B cell (primary cell): ENCODE measurements at regions not wholly inside any gene's neighbourhood (a gene's known extent, or its start where the extent isn't known, plus 50 kb on each side); places are given as distances from the start of the nearest gene placed in this dataset.

ENCODE experiments used
- ATAC-seq: fragments of 200-7000 bp; cut with Tn5 transposase; one replicate; pipeline ENCODE4 v1.10.0; 2021; ENCODE audit warnings: low read depth, mild to moderate bottlenecking, moderate number of reproducible peaks, moderate library complexity
- CTCF ChIA-PET: fragments of 350-600 bp; sonication (Branson Sonifier 250); formaldehyde crosslinking; loops from one replicate; lab custom pipeline; 2021; ENCODE audit warnings: antibody characterized with exemption, inconsistent platforms; lab: Charles Lee
- POLR2A ChIA-PET: fragments of 350-600 bp; sonication (Branson Sonifier 250); formaldehyde crosslinking; loops from one replicate; lab custom pipeline; 2021; ENCODE audit warnings: antibody characterized with exemption; lab: Charles Lee
- DNase-seq: peaks from one replicate; pipeline ENCODE4 v3.0.0; 2013
- H2AFZ ChIP-seq: 2 replicates; pipeline ENCODE4 v1.6.1; 2012; ENCODE audit warnings: mild to moderate bottlenecking, low read depth, low read length; ENCODE audit not compliant: insufficient read depth, poor library complexity, severe bottlenecking
- H3K27ac ChIP-seq, 2 donors: 1 replicate in 1 of 2; 2 replicates in 1 of 2; pipeline ENCODE4 v1.5.1; 2012 to 2013; ENCODE audit warnings: low read length in 2 of 2, mild to moderate bottlenecking in 2 of 2, moderate library complexity in 1 of 2
- H3K27me3 ChIP-seq, 4 experiments: fragments of 200-600 bp in 1 of 4; sonication (generic) in 1 of 4; replicated peaks in 1 of 4; 1 replicate in 2 of 4; 2 replicates in 2 of 4; pipeline versions ENCODE4 v1.6.1 to v1.7.0; 2013 to 2016; ENCODE audit warnings: low read length in 3 of 4, mild to moderate bottlenecking in 2 of 4, mixed read lengths in 1 of 4, moderate library complexity in 1 of 4; ENCODE audit not compliant: insufficient read depth in 4 of 4, control insufficient read depth in 3 of 4; ENCODE audit errors: control extremely low read depth in 1 of 4
- H3K36me3 ChIP-seq, 2 experiments: replicated peaks in 1 of 2; 1 replicate in 1 of 2; 2 replicates in 1 of 2; pipeline versions ENCODE4 v1.6.1 to v1.7.1; 2013; ENCODE audit warnings: low read length in 1 of 2; ENCODE audit not compliant: insufficient read depth in 2 of 2, control insufficient read depth in 1 of 2; ENCODE audit errors: control extremely low read depth in 1 of 2, extremely low read depth in 1 of 2
- H3K4me1 ChIP-seq, 2 donors: fragments of 200-600 bp in 1 of 2; sonication (generic) in 1 of 2; 1 replicate in 1 of 2; 2 replicates in 1 of 2; pipeline versions ENCODE4 v1.5.1 to v1.6.1; 2013 to 2017; ENCODE audit warnings: low read length in 2 of 2; ENCODE audit not compliant: control insufficient read depth in 2 of 2, insufficient read depth in 2 of 2
- H3K4me2 ChIP-seq: replicated peaks from 2 replicates; pipeline ENCODE3; 2012; ENCODE audit warnings: mild to moderate bottlenecking, low read depth, low read length; ENCODE audit not compliant: poor library complexity, severe bottlenecking
- H3K4me3 ChIP-seq, 5 experiments: fragments of 200-600 bp in 1 of 5; sonication (generic) in 1 of 5; 1 replicate in 3 of 5; 2 replicates in 2 of 5; pipeline versions ENCODE4 v1.5.1 to v1.7.0; 2011 to 2016; ENCODE audit warnings: low read length in 4 of 5, mild to moderate bottlenecking in 4 of 5, low read depth in 2 of 5, control low read depth in 1 of 5, moderate library complexity in 1 of 5; ENCODE audit not compliant: insufficient read depth in 1 of 5; ENCODE audit errors: control extremely low read depth in 1 of 5, extremely low read depth in 1 of 5
- H3K79me2 ChIP-seq: fragments of 200-600 bp; sonication (generic); one replicate; pipeline ENCODE4 v1.6.0; 2016; ENCODE audit warnings: low read length; ENCODE audit not compliant: control insufficient read depth, insufficient read depth
- H3K9ac ChIP-seq: fragments of 200-600 bp; sonication (generic); 2 replicates; pipeline ENCODE4 v1.6.1; 2017; ENCODE audit warnings: mild to moderate bottlenecking, low read length, moderate library complexity
- H3K9me3 ChIP-seq, 3 donors: one replicate each; pipeline versions ENCODE4 v1.6.1 to v1.7.1; 2013; ENCODE audit warnings: low read length in 2 of 3; ENCODE audit not compliant: control insufficient read depth in 2 of 3, insufficient read depth in 1 of 3; ENCODE audit errors: control extremely low read depth in 1 of 3
- H4K20me1 ChIP-seq: 2 replicates; pipeline ENCODE4 v1.6.0; 2012; ENCODE audit warnings: mild to moderate bottlenecking, low read length; ENCODE audit not compliant: insufficient read depth, control insufficient read depth, poor library complexity, severe bottlenecking
- H3K27ac Mint-ChIP-seq: one replicate; pipeline ENCODE4 v1.8.0; 2021; ENCODE audit warnings: mixed read lengths
- H3K27me3 Mint-ChIP-seq: one replicate; pipeline ENCODE4 v1.8.0; 2021; ENCODE audit warnings: mixed read lengths
- H3K4me1 Mint-ChIP-seq: one replicate; pipeline ENCODE4 v1.8.0; 2021; ENCODE audit warnings: mixed read lengths
- H3K4me3 Mint-ChIP-seq: one replicate; pipeline ENCODE4 v1.8.0; 2021; ENCODE audit warnings: mixed read lengths
- H3K9me3 Mint-ChIP-seq: one replicate; pipeline ENCODE4 v1.8.0; 2022; ENCODE audit warnings: mixed read lengths; ENCODE audit not compliant: insufficient read depth
- EZH2 ChIP-seq: IDR thresholded peaks from 2 replicates; pipeline ENCODE4 v1.6.1; 2012; ENCODE audit warnings: borderline replicate concordance, low read depth, mild to moderate bottlenecking, moderate library complexity, low read length; ENCODE audit not compliant: insufficient read depth, poor library complexity, severe bottlenecking
- WGBS: methylation state at CpG from one replicate; pipeline ENCODE4 v1.1.5; 2013; ENCODE audit warnings: missing lambda C conversion rate; ENCODE audit not compliant: insufficient coverage; 5-methylcytosine and 5-hydroxymethylcytosine counted together
- intact Hi-C: fragments of 100-400 bp; cut with micrococcal nuclease; formaldehyde crosslinking; loops from one replicate; pipeline ENCODE4 v1.10.0; 2022
- TF ChIP-seq, protein P1 (sequence below): fragments of 200-600 bp; IDR thresholded peaks from one replicate; pipeline ENCODE4 v1.8.0; 2022; ENCODE audit warnings: antibody characterized with exemption, mild to moderate bottlenecking

GRCh38 chr9:7900541-7900940 lies 101.0 kb upstream of the DMAC1 start:
- Histone ChIP-seq H3K27me3 (no peaks in the 10 kb centered on the region), H3K79me2 (no peaks in the 10 kb centered on the region), H3K36me3 (no peaks in the 10 kb centered on the region), H3K4me2 (no peak overlapping the region), H2AFZ (no peak overlapping the region), H3K4me3 (no peak overlapping the region), H3K27ac (no peak overlapping the region), H4K20me1 (no peaks in the 10 kb centered on the region), H3K9ac (no peak overlapping the region), H3K4me1 (no peaks in the 10 kb centered on the region), H3K9me3 (no peaks in the 10 kb centered on the region)
- 100% methylated on average over 1 of the region's 3 CpGs for WGBS
- Mint-ChIP-seq H3K9me3 (no peaks in the 10 kb centered on the region), H3K27ac (no peak overlapping the region), H3K4me3 (no peak overlapping the region), H3K4me1 (no peaks in the 10 kb centered on the region), H3K27me3 (no peaks in the 10 kb centered on the region)
- ATAC-seq (no peak), DNase-seq (no peak)
- TF ChIP-seq, protein P1, sequence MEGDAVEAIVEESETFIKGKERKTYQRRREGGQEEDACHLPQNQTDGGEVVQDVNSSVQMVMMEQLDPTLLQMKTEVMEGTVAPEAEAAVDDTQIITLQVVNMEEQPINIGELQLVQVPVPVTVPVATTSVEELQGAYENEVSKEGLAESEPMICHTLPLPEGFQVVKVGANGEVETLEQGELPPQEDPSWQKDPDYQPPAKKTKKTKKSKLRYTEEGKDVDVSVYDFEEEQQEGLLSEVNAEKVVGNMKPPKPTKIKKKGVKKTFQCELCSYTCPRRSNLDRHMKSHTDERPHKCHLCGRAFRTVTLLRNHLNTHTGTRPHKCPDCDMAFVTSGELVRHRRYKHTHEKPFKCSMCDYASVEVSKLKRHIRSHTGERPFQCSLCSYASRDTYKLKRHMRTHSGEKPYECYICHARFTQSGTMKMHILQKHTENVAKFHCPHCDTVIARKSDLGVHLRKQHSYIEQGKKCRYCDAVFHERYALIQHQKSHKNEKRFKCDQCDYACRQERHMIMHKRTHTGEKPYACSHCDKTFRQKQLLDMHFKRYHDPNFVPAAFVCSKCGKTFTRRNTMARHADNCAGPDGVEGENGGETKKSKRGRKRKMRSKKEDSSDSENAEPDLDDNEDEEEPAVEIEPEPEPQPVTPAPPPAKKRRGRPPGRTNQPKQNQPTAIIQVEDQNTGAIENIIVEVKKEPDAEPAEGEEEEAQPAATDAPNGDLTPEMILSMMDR, result no peak
- TF ChIP-seq EZH2, result no peak
- intact Hi-C loops, result no loop called here
- POLR2A ChIA-PET, result no interaction called here
- CTCF ChIA-PET, result no interaction called here

DNA sequence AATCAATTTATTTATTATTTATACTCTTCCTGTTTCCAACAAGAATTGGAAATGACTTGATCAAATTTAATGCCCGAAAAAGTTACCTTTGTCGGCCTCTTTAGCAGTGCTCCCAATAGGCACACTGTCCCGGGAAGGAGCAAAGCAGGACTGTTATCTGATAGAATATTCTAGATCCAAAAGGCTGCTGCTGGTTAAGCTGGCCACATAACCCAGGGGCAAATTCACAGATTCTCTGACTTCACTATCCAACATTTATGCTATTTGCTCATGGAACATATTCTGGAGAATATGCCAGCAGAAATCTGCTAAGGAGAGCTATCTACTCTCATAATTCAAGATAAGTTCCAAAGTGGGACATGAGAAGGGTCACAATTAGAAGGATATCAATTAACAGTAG lies 100.2 kb upstream of the DMAC1 start:
- ChIA-PET CTCF (no interaction called here), POLR2A (no interaction called here)
- Histone ChIP-seq H3K27me3 (no peaks in the 10 kb centered on the region), H3K4me2 (no peak overlapping the region), H3K27ac (no peak overlapping the region), H3K36me3 (no peaks in the 10 kb centered on the region), H3K4me3 (no peak overlapping the region), H2AFZ (no peak overlapping the region), H3K79me2 (no peaks in the 10 kb centered on the region), H3K9ac (no peak overlapping the region), H3K4me1 (no peaks in the 10 kb centered on the region), H4K20me1 (no peaks in the 10 kb centered on the region), H3K9me3 (no peaks in the 10 kb centered on the region)
- ATAC-seq (no peak), DNase-seq (no peak)
- 67% methylated on average over 3 of the region's 3 CpGs for WGBS
- Mint-ChIP-seq H3K27ac (no peak overlapping the region), H3K27me3 (no peaks in the 10 kb centered on the region), H3K4me1 (no peaks in the 10 kb centered on the region), H3K4me3 (no peak overlapping the region), H3K9me3 (no peaks in the 10 kb centered on the region)
- intact Hi-C loops, result no loop called here
- TF ChIP-seq, protein P1, result no peak
- TF ChIP-seq EZH2, result no peak
